HG03460 (cell line): ENCODE measurements at regions not wholly inside any gene's neighbourhood (a gene's known extent, or its start where the extent isn't known, plus 50 kb on each side); places are given as distances from the start of the nearest gene placed in this dataset.
"Not testable (repeated sequence)": the region's sequence is repeated elsewhere in the genome, so short reads cannot be mapped to it uniquely, and the experiment has no call there.

Experiments used
- ATAC-seq: cut with Tn5 transposase; IDR thresholded peaks from one replicate; pipeline ENCODE4 v1.9.1; 2021; ENCODE audit not compliant: unreplicated experiment

- peak; percentile 96 for ATAC-seq
Measured at GRCh38 chr1:229856009-229856650, 210.9 kb upstream of the GALNT2 start.

DNA sequence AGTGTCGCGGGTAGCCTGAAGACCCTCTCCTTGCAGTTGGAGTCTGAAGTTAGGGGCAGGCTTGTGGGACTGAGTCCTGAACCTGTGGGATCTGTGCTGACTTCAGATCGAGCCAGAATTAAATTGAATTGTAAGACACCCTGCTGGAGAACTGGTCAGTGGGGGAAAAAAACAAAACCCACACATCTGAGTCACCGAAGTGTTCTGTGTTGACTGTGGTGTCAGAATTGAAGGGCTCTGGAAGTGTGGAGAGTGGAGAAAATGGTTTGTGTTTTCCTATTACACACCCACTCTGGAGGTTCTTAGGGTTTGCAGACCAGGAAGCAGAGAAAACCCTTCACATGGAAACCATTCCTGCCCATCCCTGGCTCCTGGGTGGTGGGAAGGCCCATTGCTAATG lies 209.5 kb upstream of the GALNT2 start:
- no peak for ATAC-seq

DNA sequence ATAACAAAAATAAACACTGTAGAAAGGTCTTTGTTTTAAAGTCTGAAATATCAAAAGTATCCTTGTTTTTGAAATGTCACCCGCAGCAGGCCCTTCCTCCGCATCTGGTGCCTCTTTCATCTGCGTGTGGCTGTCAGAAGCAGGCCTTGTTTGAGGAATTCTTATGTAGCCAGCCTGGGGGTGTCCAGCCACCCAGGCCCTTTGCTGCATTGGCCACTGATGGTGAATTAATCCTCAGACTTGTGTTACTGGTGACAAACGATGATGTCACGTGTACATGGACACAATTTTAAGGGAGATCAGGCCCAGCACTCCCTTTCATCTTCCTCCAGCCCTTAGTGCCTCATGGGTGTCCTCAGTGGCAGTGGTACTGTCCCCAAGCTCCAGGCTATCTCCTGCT lies 208.0 kb upstream of the GALNT2 start:
- ATAC-seq: no peak

- ATAC-seq: no peak
Measured at GRCh38 chr1:229860926-229861325, 206.1 kb upstream of the GALNT2 start.

GRCh38 chr1:229862017-229862774 lies 204.8 kb upstream of the GALNT2 start:
- no peak for ATAC-seq

DNA sequence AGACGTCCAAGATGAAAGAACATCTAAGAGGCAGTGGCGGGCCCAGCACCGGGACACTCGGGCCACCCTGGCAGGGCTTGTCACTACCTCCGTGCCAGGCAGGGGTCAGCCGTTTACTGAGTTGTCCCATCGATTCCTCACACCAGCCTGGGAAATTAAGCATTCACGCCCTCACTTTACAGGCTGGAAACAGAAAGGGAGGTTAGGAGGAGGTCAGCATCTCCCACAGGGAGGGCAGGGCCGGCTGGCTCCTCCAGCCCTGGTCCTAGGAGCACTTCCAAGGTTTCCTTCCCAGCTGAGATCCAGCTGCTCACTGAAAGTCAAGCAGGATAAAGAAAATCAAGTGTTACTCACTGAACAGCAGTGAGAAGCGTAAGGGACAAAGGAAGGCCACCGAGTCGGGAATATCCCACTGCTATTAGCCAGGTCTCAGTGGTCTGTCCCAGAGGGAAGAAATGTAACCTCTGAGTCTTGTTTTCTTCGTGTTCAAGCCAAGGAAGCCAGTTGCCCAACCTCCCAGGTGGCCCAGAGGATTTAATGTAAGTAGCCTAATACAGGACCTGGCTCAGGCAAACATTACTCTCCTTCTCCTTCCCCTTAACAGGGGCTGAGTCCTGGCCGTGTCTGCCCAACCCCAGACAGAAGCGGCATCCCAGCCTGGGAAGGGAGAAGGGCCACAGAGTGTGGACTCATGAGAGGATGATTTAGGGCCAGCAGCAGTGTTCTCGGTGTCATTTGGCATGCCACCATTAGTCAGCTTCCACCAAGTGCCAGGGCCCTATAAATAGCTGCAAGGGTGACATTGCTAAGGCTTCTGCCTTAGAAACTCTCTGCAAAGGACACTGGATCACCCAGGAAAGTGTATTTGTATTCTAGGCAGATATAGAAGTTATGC lies 203.1 kb upstream of the GALNT2 start:
- no peak for ATAC-seq

- no peak for ATAC-seq
Measured at GRCh38 chr1:229864686-229865230, 202.3 kb upstream of the GALNT2 start.

GRCh38 chr1:229865321-229865720 lies 201.7 kb upstream of the GALNT2 start:
- not testable (repeated sequence) for ATAC-seq

DNA sequence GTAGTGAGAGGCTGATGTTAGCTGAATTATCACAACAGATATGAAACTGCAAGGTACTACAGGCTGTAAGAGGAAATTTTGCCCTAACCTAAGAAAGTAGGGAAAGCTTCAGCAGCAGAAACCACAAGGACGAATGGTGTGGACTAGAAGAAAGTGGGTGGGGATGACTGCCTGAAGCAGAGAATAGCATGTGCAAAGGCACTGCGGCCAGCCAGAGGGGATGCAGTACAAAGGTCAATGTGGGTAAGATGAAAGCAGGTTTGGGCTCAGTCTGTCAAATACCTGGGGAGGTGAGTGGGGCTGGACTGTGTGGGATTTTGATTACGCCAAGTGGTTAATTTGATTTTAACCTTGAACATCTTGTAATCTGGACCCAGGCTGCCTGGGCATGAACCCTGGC lies 199.3 kb upstream of the GALNT2 start:
- no peak for ATAC-seq

GRCh38 chr1:229869240-229869639 lies 197.8 kb upstream of the GALNT2 start:
- ATAC-seq: no peak

- no peak for ATAC-seq
Measured at GRCh38 chr1:229869687-229870086, 197.4 kb upstream of the GALNT2 start.

DNA sequence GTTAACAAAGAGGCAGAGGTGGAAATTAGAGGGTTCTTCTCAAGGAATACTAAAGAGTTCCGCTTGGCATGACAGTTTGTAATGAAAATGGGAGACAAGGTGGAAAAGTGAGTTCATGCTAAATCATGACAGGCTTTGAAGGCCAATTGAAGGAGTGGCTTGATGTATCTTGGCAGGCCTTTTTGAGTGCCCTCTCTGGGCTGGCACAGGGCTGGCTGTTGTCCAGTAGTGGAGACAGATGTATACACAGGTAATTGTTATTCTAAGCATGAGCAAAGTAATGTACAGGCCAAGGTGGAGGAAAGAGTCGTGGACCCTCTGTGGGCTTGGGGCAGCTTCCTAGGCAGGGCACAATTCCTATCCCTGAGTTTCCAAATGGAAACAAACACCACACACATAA lies 196.7 kb upstream of the GALNT2 start:
- ATAC-seq: no peak

GRCh38 chr1:229871078-229871676 lies 195.9 kb upstream of the GALNT2 start:
- no peak for ATAC-seq

- ATAC-seq: no peak
Measured at GRCh38 chr1:229874136-229874535, 192.9 kb upstream of the GALNT2 start.

GRCh38 chr1:229874609-229875008 lies 192.4 kb upstream of the GALNT2 start:
- ATAC-seq: no peak

DNA sequence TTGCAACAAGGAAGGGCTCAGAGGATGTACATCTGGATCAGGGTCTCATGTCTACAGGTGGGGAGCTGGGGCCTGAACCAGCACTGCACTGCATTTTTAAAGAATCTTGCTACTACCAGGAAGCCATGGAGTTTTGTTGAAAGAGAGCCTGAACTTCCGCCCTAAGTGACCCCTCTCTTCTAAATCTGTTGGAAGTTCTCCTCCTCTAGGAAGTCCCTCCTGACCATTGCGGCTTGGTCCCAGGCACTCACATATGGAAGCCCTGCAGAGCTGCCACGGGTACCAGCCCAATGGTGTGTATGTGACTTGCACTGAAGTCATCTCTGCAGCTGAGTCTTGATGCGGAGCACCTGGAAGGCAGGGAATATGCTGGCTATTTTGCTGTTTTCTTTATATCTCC lies 192.0 kb upstream of the GALNT2 start:
- no peak for ATAC-seq

GRCh38 chr1:229879746-229880145 lies 187.3 kb upstream of the GALNT2 start:
- no peak for ATAC-seq

DNA sequence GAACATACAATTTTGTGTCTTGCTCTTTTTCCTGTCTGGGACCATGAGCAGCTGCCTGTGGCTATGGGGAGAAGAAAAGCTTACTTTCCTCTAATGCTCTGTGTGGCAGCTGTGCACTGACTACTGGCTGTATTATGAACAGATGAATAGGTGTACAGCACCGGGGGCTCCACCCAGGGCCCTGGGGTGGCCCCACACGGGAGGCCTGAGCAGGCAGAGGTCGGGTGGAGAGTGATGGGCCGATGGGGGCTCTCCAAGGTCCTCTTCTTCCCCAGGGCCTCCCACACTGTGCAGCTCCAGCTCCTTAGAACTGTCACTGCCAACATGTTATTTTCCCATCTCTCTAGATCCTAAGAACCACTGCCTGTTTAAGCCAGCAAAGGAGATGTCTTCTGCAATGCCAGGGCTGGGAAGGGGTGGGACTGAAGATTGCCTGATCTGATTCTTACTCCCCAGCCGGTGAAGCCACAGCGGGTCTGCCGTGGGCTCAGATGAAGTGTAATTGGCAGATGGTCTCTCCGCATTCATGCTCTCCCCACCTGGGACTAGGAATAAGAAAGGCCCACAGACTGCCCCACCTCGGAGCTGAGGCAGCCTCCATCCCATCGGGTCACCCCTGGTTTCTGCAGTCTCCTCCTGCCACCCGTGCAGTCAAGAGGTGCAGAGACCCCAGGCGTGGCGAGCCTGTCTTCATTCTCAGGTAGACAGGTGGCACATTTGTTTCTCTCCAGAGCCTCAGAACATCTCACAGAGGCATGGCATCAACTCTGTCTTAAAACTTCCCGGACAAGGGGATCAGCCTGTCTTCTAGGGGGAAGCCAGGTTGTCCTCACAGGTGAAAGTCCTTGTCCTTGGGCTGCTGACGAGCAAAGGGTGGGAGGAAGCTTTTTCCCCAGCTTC lies 186.5 kb upstream of the GALNT2 start:
- ATAC-seq: no peak

- no peak for ATAC-seq
Measured at GRCh38 chr1:229882621-229883020, 184.4 kb upstream of the GALNT2 start.
